Thyroid gland (tissue), 4 donors: ENCODE measurements at regions not wholly inside any gene's neighbourhood (a gene's known extent, or its start where the extent isn't known, plus 50 kb on each side); places are given as distances from the start of the nearest gene placed in this dataset.

ENCODE experiments used
- POLR2A ChIP-seq, 2 donors: fragments of 450-650 bp; IDR thresholded peaks; one replicate each; pipeline ENCODE4 v1.6.1; 2017; ENCODE audit warnings: antibody characterized with exemption in 2 of 2, mild to moderate bottlenecking in 2 of 2, moderate library complexity in 1 of 2
- TF ChIP-seq, protein P1 (sequence below), 6 experiments: fragments of 200-600 bp in 3 of 6; fragments of 450-650 bp in 3 of 6; sonication (generic) in 3 of 6; IDR thresholded peaks; one replicate each; pipeline ENCODE4 v1.5.1; 2016 to 2019; ENCODE audit warnings: antibody characterized with exemption in 6 of 6, mild to moderate bottlenecking in 2 of 6, inconsistent platforms in 1 of 6, moderate library complexity in 1 of 6

DNA sequence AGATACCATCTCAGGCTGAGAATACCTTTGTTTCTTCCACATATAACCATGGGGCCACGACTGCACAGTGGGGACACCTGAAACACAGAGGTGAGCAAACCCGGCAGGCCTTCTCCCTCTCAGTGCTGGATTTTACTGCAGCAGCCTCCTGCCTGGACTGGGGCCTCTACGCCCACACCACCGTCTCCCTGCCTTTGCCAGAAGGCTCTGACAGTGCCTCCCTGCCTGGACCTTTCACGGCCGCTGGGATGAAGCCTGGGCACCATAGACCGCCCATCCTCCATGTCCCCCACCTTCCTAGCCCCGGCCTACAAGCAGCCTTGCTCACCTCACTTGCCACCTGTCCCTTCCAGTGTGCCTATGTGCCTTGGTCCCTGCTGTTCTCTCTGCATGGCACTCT, 214.3 kb downstream of the NFKBIZ start:
- TF ChIP-seq, protein P1, sequence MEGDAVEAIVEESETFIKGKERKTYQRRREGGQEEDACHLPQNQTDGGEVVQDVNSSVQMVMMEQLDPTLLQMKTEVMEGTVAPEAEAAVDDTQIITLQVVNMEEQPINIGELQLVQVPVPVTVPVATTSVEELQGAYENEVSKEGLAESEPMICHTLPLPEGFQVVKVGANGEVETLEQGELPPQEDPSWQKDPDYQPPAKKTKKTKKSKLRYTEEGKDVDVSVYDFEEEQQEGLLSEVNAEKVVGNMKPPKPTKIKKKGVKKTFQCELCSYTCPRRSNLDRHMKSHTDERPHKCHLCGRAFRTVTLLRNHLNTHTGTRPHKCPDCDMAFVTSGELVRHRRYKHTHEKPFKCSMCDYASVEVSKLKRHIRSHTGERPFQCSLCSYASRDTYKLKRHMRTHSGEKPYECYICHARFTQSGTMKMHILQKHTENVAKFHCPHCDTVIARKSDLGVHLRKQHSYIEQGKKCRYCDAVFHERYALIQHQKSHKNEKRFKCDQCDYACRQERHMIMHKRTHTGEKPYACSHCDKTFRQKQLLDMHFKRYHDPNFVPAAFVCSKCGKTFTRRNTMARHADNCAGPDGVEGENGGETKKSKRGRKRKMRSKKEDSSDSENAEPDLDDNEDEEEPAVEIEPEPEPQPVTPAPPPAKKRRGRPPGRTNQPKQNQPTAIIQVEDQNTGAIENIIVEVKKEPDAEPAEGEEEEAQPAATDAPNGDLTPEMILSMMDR (IDR thresholded peaks at IDR 0.05): no peak
- no peak for TF ChIP-seq POLR2A (IDR thresholded peaks at IDR 0.05)
